CD1c-positive myeloid dendritic cell (primary cell): ENCODE measurements at regions not wholly inside any gene's neighbourhood (a gene's known extent, or its start where the extent isn't known, plus 50 kb on each side); places are given as distances from the start of the nearest gene placed in this dataset.

ENCODE experiments used
- DNase-seq: peaks from one replicate; pipeline ENCODE4 v3.0.0-alpha.2; 2016; ENCODE audit errors: extremely low spot score

- no peak for DNase-seq
These were observed 52.1 kb upstream of the DAB2 start for GRCh38 chr5:39476843-39477220.

- DNase-seq = no peak
These were observed 51.4 kb upstream of the DAB2 start for GRCh38 chr5:39475881-39476842.

- DNase-seq = no peak
These were observed 50.4 kb upstream of the DAB2 start for GRCh38 chr5:39475159-39475571.
